Fibroblast of lung (primary cell): ENCODE measurements at regions not wholly inside any gene's neighbourhood (a gene's known extent, or its start where the extent isn't known, plus 50 kb on each side); places are given as distances from the start of the nearest gene placed in this dataset.

Source experiments
- DNase-seq, 2 donors: peaks; one replicate each; pipeline versions ENCODE4 v3.0.0 to v3.0.0-alpha.2; 2010; ENCODE audit warnings: low read depth in 2 of 2
- H2AFZ ChIP-seq: 2 replicates; pipeline ENCODE4 v1.5.1; 2012; ENCODE audit warnings: low read length, control low read depth, inconsistent platforms
- H3K27ac ChIP-seq: 2 replicates; pipeline ENCODE4 v1.5.1; 2011; ENCODE audit warnings: low read length, control low read depth; ENCODE audit not compliant: insufficient read depth
- H3K27me3 ChIP-seq: 2 replicates; pipeline ENCODE4 v1.5.1; 2011; ENCODE audit warnings: mild to moderate bottlenecking, low read length; ENCODE audit not compliant: control insufficient read depth, insufficient read depth
- H3K36me3 ChIP-seq: 2 replicates; pipeline ENCODE4 v1.5.1; 2011; ENCODE audit warnings: low read length; ENCODE audit not compliant: control insufficient read depth, insufficient read depth
- H3K4me1 ChIP-seq: 2 replicates; pipeline ENCODE4 v1.5.1; 2011; ENCODE audit warnings: low read length; ENCODE audit not compliant: control insufficient read depth, insufficient read depth; ENCODE audit errors: extremely low read depth
- H3K4me2 ChIP-seq: 2 replicates; pipeline ENCODE4 v1.5.1; 2011; ENCODE audit warnings: low read length, control low read depth; ENCODE audit not compliant: insufficient read depth; ENCODE audit errors: extremely low read depth
- H3K4me3 ChIP-seq, 4 experiments: fragments of 200-600 bp in 1 of 4; sonication (generic) in 1 of 4; replicated peaks in 1 of 4; 2 replicates each; pipeline ENCODE4 v1.5.1; 2011 to 2016; ENCODE audit warnings: low read length in 4 of 4, low read depth in 3 of 4, mild to moderate bottlenecking in 3 of 4, control low read depth in 2 of 4, inconsistent platforms in 1 of 4, mixed read lengths in 1 of 4; ENCODE audit not compliant: insufficient read depth in 1 of 4; ENCODE audit errors: control extremely low read depth in 1 of 4
- H3K79me2 ChIP-seq: 2 replicates; pipeline ENCODE4 v1.5.1; 2012; ENCODE audit warnings: mild to moderate bottlenecking, low read length, inconsistent platforms; ENCODE audit not compliant: control insufficient read depth, insufficient read depth
- H3K9ac ChIP-seq: 2 replicates; pipeline ENCODE4 v1.5.1; 2011; ENCODE audit warnings: mild to moderate bottlenecking, low read length, control low read depth; ENCODE audit not compliant: insufficient read depth
- H3K9me3 ChIP-seq: 2 replicates; pipeline ENCODE4 v1.5.1; 2012; ENCODE audit warnings: low read depth, low read length; ENCODE audit not compliant: control insufficient read depth, insufficient read depth
- H4K20me1 ChIP-seq: 2 replicates; pipeline ENCODE4 v1.5.1; 2011; ENCODE audit warnings: low read length; ENCODE audit not compliant: control insufficient read depth, insufficient read depth; ENCODE audit errors: extremely low read depth
- CTCF ChIP-seq, 2 donors: IDR thresholded peaks in 1 of 2; conservative IDR thresholded peaks in 1 of 2; 1 replicate in 1 of 2; 2 replicates in 1 of 2; pipeline ENCODE4 v1.5.1; 2011 to 2012; ENCODE audit warnings: low read length in 2 of 2, control low read depth in 1 of 2, inconsistent platforms in 1 of 2, low read depth in 1 of 2, mild to moderate bottlenecking in 1 of 2
- EZH2 ChIP-seq: IDR thresholded peaks from 2 replicates; pipeline ENCODE4 v1.5.1; 2012; ENCODE audit warnings: low read length, control low read depth, mild to moderate bottlenecking; ENCODE audit errors: missing control alignments

- no peaks in the 10 kb centered on the region for H3K36me3 ChIP-seq
- no peak overlapping the region for H2AFZ ChIP-seq
- no peak overlapping the region for H3K4me2 ChIP-seq
- no peak overlapping the region for H3K4me3 ChIP-seq
- H3K27ac ChIP-seq = no peak overlapping the region
- H3K9ac ChIP-seq = no peak overlapping the region
- DNase-seq = no peak
- no peaks in the 10 kb centered on the region for H3K9me3 ChIP-seq
- no peaks in the 10 kb centered on the region for H3K79me2 ChIP-seq
- H3K27me3 ChIP-seq = no peaks in the 10 kb centered on the region
- TF ChIP-seq CTCF (conservative IDR thresholded peaks at IDR 0.05 in 1 of 2, IDR thresholded peaks at IDR 0.05 in 1 of 2; ENCODE audit: low read depth in 1 of 2, low read length in 2 of 2) (no peak), EZH2 (no peak)
- H3K4me1 ChIP-seq = no peaks in the 10 kb centered on the region
- no peaks in the 10 kb centered on the region for H4K20me1 ChIP-seq
Measured at GRCh38 chr13:62085337-62086229, 669.9 kb upstream of the PCDH20 start.

GRCh38 chr13:62084728-62085127 is 669.1 kb upstream of the PCDH20 start:
- DNase-seq = no peak
- no peak for TF ChIP-seq CTCF (conservative IDR thresholded peaks at IDR 0.05 in 1 of 2, IDR thresholded peaks at IDR 0.05 in 1 of 2; ENCODE audit: low read depth in 1 of 2, low read length in 2 of 2)
- TF ChIP-seq EZH2 = no peak
- Histone ChIP-seq H3K4me2 (no peak overlapping the region), H3K9ac (no peak overlapping the region), H3K79me2 (no peaks in the 10 kb centered on the region), H3K27ac (no peak overlapping the region), H3K4me1 (no peaks in the 10 kb centered on the region), H4K20me1 (no peaks in the 10 kb centered on the region), H3K36me3 (no peaks in the 10 kb centered on the region), H3K9me3 (no peaks in the 10 kb centered on the region), H3K27me3 (no peaks in the 10 kb centered on the region), H2AFZ (no peak overlapping the region), H3K4me3 (no peak overlapping the region)

GRCh38 chr13:62067821-62068220 is 652.2 kb upstream of the PCDH20 start:
- H3K79me2 ChIP-seq = no peaks in the 10 kb centered on the region
- no peaks in the 10 kb centered on the region for H4K20me1 ChIP-seq
- no peaks in the 10 kb centered on the region for H3K27me3 ChIP-seq
- H3K27ac ChIP-seq = no peak overlapping the region
- TF ChIP-seq CTCF (conservative IDR thresholded peaks at IDR 0.05 in 1 of 2, IDR thresholded peaks at IDR 0.05 in 1 of 2; ENCODE audit: low read depth in 1 of 2, low read length in 2 of 2) (no peak), EZH2 (no peak)
- no peak overlapping the region for H3K4me3 ChIP-seq
- H2AFZ ChIP-seq = no peak overlapping the region
- no peaks in the 10 kb centered on the region for H3K9me3 ChIP-seq
- no peaks in the 10 kb centered on the region for H3K4me1 ChIP-seq
- no peak overlapping the region for H3K9ac ChIP-seq
- no peak for DNase-seq
- H3K36me3 ChIP-seq = no peaks in the 10 kb centered on the region
- no peak overlapping the region for H3K4me2 ChIP-seq
